AML-193 (cell line): ENCODE measurements at regions not wholly inside any gene's neighbourhood (a gene's known extent, or its start where the extent isn't known, plus 50 kb on each side); places are given as distances from the start of the nearest gene placed in this dataset.
A peak's percentile ranks its signal among the peaks of the same experiment; 100 is the strongest.

ENCODE experiments used
- DNase-seq, 2 experiments: peaks; one replicate each; lab custom pipeline; 2025; lab: John Stamatoyannopoulos, UW

GRCh38 chr6:143595251-143596036, 82.3 kb upstream of the PHACTR2 start:
- no peak for DNase-seq

GRCh38 chr6:143594647-143595046, 83.1 kb upstream of the PHACTR2 start:
- DNase-seq = no peak

- no peak for DNase-seq
Observed at GRCh38 chr6:143592335-143592734, 80.8 kb upstream of the FUCA2 start.

- DNase-seq = no peak
Observed at GRCh38 chr6:143591441-143591840, 79.9 kb upstream of the FUCA2 start.

GRCh38 chr6:143589162-143589561, 77.6 kb upstream of the FUCA2 start:
- no peak for DNase-seq

- DNase-seq = no peak
Observed at GRCh38 chr6:143586557-143586956, 75.0 kb upstream of the FUCA2 start.

GRCh38 chr6:143585716-143586115, 74.2 kb upstream of the FUCA2 start:
- no peak for DNase-seq

- DNase-seq = no peak
Observed at GRCh38 chr6:143585241-143585640, 73.7 kb upstream of the FUCA2 start.

- DNase-seq = no peak
Observed at GRCh38 chr6:143583542-143584327, 72.2 kb upstream of the FUCA2 start.

GRCh38 chr6:143581835-143582480, 70.4 kb upstream of the FUCA2 start:
- DNase-seq = no peak

- no peak for DNase-seq
Observed at GRCh38 chr6:143579703-143580102, 68.2 kb upstream of the FUCA2 start.

- no peak for DNase-seq
Observed at GRCh38 chr6:143578054-143578453, 66.5 kb upstream of the FUCA2 start.

- DNase-seq = no peak
Observed at GRCh38 chr6:143575901-143576426, 64.4 kb upstream of the FUCA2 start.

GRCh38 chr6:143575440-143575839, 63.9 kb upstream of the FUCA2 start:
- peak; percentile 85 to 92 for DNase-seq

GRCh38 chr6:143570147-143570853, 58.8 kb upstream of the FUCA2 start:
- DNase-seq = no peak

- DNase-seq = no peak
Observed at GRCh38 chr6:143569040-143569439, 57.5 kb upstream of the FUCA2 start.

- no peak for DNase-seq
Observed at GRCh38 chr6:143564484-143565017, 53.0 kb upstream of the FUCA2 start.

- DNase-seq = no peak
Observed at GRCh38 chr6:143562143-143562542, 50.6 kb upstream of the FUCA2 start.
